PC-3 (cell line): ENCODE measurements at regions not wholly inside any gene's neighbourhood (a gene's known extent, or its start where the extent isn't known, plus 50 kb on each side); places are given as distances from the start of the nearest gene placed in this dataset.

Experiments used
- CTCF ChIP-seq: fragments of 300-600 bp; sonication (generic); conservative IDR thresholded peaks from 2 replicates; pipeline ENCODE4 v1.5.1; 2017; ENCODE audit warnings: antibody characterized with exemption, low read depth, mild to moderate bottlenecking, low read length
- EZH2 ChIP-seq: fragments of 300-600 bp; sonication (generic); IDR thresholded peaks from one replicate; pipeline ENCODE4 v1.6.1; 2017; ENCODE audit warnings: antibody characterized with exemption, mild to moderate bottlenecking, low read length; ENCODE audit not compliant: unreplicated experiment

GRCh38 chr10:35821339-35821911, 179.3 kb upstream of the FZD8 start:
- no peak for TF ChIP-seq CTCF
- no peak for TF ChIP-seq EZH2
